ENCODE measurements at regions not wholly inside any gene's neighbourhood (a gene's known extent, or its start where the extent isn't known, plus 50 kb on each side); places are given as distances from the start of the nearest gene placed in this dataset.
A peak's percentile ranks its signal among the peaks of the same experiment; 100 is the strongest.

DNA sequence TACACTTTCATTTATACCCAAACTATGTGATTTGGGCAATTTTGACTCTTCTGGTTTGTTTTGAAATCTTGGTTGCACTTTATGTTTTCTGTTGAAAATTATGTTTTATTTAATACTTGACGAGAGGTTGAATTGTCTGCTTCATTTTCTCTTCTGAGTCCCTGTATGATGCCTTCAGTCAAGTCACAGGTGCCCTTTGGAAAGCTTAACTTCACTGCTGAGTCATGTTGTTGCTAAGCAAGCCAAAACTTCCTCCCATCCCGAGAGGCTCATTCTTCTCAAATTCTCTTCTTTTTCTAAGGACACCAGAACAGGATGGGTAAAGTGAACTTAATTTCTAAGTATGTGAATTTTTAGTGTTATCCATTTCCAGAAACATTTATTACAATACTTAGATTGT is 455.3 kb upstream of the PTGER4 start:
- Histone ChIP-seq H3K27ac (ENCODE audit: insufficient read length, low read depth, low read length) (no peak overlapping the region), H2BK5ac (ENCODE audit: insufficient read length, low read length) (no peak overlapping the region), H3K23ac (ENCODE audit: insufficient read length, low read depth, low read length) (no peak overlapping the region), H3K4me2 (ENCODE audit: insufficient read depth, insufficient read length, low read length) (no peak overlapping the region), H2BK15ac (ENCODE audit: low read depth, low read length) (no peak overlapping the region), H3K4me1 (ENCODE audit: insufficient read depth, low read length) (no peaks in the 10 kb centered on the region), H4K5ac (ENCODE audit: insufficient read length, low read depth, low read length) (no peak overlapping the region), H4K91ac (ENCODE audit: insufficient read length, low read depth, low read length) (no peak overlapping the region), H3K18ac (ENCODE audit: insufficient read length, low read depth, low read length) (no peak overlapping the region), H3K79me2 (ENCODE audit: insufficient read depth, low read length) (no peaks in the 10 kb centered on the region), H3T11ph (ENCODE audit: low read length) (no peak overlapping the region), H4K8ac (replicated peaks; ENCODE audit: insufficient read length, low read depth, low read length) (no peak overlapping the region), H2AFZ (ENCODE audit: low read length) (peak overlapping the region; percentile 57), H2BK120ac (ENCODE audit: low read depth, low read length, poor library complexity, severe bottlenecking) (no peak overlapping the region), H3K9me3 (ENCODE audit: control insufficient read depth, low read depth, low read length) (no peaks in the 10 kb centered on the region), H3K27me3 (ENCODE audit: insufficient read depth, low read length) (no peaks in the 10 kb centered on the region), H2BK12ac (ENCODE audit: insufficient read length, low read depth, low read length) (no peak overlapping the region), H2AK5ac (ENCODE audit: insufficient read length, low read length) (no peak overlapping the region), H3K56ac (ENCODE audit: insufficient read length, low read depth, low read length) (no peak overlapping the region), H3K14ac (ENCODE audit: insufficient read depth, low read length) (no peak overlapping the region), H3K4ac (ENCODE audit: low read depth, low read length) (no peak overlapping the region), H3K79me1 (ENCODE audit: insufficient read depth, low read depth, low read length, poor library complexity, severe bottlenecking) (no peaks in the 10 kb centered on the region), H3K23me2 (ENCODE audit: insufficient read length, low read depth, low read length, poor library complexity, severe bottlenecking) (no peaks in the 10 kb centered on the region), H4K20me1 (ENCODE audit: control insufficient read depth, insufficient read depth, insufficient read length) (no peaks in the 10 kb centered on the region), H3K9ac (ENCODE audit: extremely low read depth, insufficient read length, low read length) (no peak overlapping the region), H2BK20ac (ENCODE audit: low read depth, low read length, poor library complexity, severe bottlenecking) (no peak overlapping the region)
- Mint-ChIP-seq H3K4me1 (peaks cover 10 to 14% of the 10 kb centered on the region in 2 experiments; a peak in 3 of 4 replicates), H3K27ac (no peak overlapping the region; a peak in 1 of 7 replicates), H3K4me3 (no peak overlapping the region), H3K27me3 (ENCODE audit: low read depth) (no peaks in the 10 kb centered on the region), H3K9me3 (no peaks in the 10 kb centered on the region; a peak in 1 of 5 replicates), H3K36me3 (ENCODE audit: insufficient read depth in 1 of 3, low read depth in 3 of 3) (no peaks in the 10 kb centered on the region)
- TF ChIP-seq, protein P1, sequence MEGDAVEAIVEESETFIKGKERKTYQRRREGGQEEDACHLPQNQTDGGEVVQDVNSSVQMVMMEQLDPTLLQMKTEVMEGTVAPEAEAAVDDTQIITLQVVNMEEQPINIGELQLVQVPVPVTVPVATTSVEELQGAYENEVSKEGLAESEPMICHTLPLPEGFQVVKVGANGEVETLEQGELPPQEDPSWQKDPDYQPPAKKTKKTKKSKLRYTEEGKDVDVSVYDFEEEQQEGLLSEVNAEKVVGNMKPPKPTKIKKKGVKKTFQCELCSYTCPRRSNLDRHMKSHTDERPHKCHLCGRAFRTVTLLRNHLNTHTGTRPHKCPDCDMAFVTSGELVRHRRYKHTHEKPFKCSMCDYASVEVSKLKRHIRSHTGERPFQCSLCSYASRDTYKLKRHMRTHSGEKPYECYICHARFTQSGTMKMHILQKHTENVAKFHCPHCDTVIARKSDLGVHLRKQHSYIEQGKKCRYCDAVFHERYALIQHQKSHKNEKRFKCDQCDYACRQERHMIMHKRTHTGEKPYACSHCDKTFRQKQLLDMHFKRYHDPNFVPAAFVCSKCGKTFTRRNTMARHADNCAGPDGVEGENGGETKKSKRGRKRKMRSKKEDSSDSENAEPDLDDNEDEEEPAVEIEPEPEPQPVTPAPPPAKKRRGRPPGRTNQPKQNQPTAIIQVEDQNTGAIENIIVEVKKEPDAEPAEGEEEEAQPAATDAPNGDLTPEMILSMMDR (conservative IDR thresholded peaks at IDR 0.05) = no peak
- DNase-seq = no peak
- WGBS (ENCODE audit: extremely low coverage, insufficient read length, low lambda C conversion rate) = no CpG with 5 or more reads among the region's 2 CpGs

All from H9 (cell line).